Activated gamma-delta T cell treated with Interleukin-2 at 50 U/mL for 16 hours (primary cell): ENCODE measurements at regions not wholly inside any gene's neighbourhood (a gene's known extent, or its start where the extent isn't known, plus 50 kb on each side); places are given as distances from the start of the nearest gene placed in this dataset.
A peak's percentile ranks its signal among the peaks of the same experiment; 100 is the strongest.
"Not testable (repeated sequence)": the region's sequence is repeated elsewhere in the genome, so short reads cannot be mapped to it uniquely, and the experiment has no call there.

ENCODE experiments used
- DNase-seq: peaks from one replicate; pipeline ENCODE4 v3.0.0-alpha.2; 2020

GRCh38 chr16:52234626-52235025 lies 312.3 kb downstream of the TOX3 start:
- no peak for DNase-seq

GRCh38 chr16:52229471-52229870 lies 317.5 kb downstream of the TOX3 start:
- no peak for DNase-seq

- no peak for DNase-seq
Measured at GRCh38 chr16:52227851-52228250, 319.1 kb downstream of the TOX3 start.

GRCh38 chr16:52212841-52213240 lies 334.1 kb downstream of the TOX3 start:
- DNase-seq, result no peak

- DNase-seq, result no peak
Measured at GRCh38 chr16:52209227-52209626, 337.7 kb downstream of the TOX3 start.

- no peak for DNase-seq
Measured at GRCh38 chr16:52203096-52203495, 343.8 kb downstream of the TOX3 start.

- no peak for DNase-seq
Measured at GRCh38 chr16:52193441-52193840, 353.5 kb downstream of the TOX3 start.

- peak; percentile 29 for DNase-seq
Measured at GRCh38 chr16:52191531-52192134, 355.3 kb downstream of the TOX3 start.

GRCh38 chr16:52184336-52184735 lies 362.6 kb downstream of the TOX3 start:
- DNase-seq, result no peak

GRCh38 chr16:52182840-52183239 lies 364.1 kb downstream of the TOX3 start:
- DNase-seq, result no peak

- DNase-seq, result no peak
Measured at GRCh38 chr16:52174168-52174567, 372.8 kb downstream of the TOX3 start.

- DNase-seq, result no peak
Measured at GRCh38 chr16:52171481-52171880, 375.5 kb downstream of the TOX3 start.

- DNase-seq, result no peak
Measured at GRCh38 chr16:52167328-52167727, 379.6 kb downstream of the TOX3 start.

- DNase-seq, result no peak
Measured at GRCh38 chr16:52165961-52166360, 381.0 kb downstream of the TOX3 start.

- DNase-seq, result no peak
Measured at GRCh38 chr16:52149003-52149402, 397.9 kb downstream of the TOX3 start.

GRCh38 chr16:52141871-52142270 lies 405.1 kb downstream of the TOX3 start:
- DNase-seq, result no peak

GRCh38 chr16:52128361-52128760 lies 418.6 kb downstream of the TOX3 start:
- no peak for DNase-seq

- no peak for DNase-seq
Measured at GRCh38 chr16:52123842-52124241, 423.1 kb downstream of the TOX3 start.

GRCh38 chr16:52123061-52123839 lies 423.7 kb downstream of the TOX3 start:
- DNase-seq, result no peak

GRCh38 chr16:52117171-52117570 lies 429.8 kb downstream of the TOX3 start:
- DNase-seq, result no peak

- no peak for DNase-seq
Measured at GRCh38 chr16:52114379-52114778, 432.6 kb downstream of the TOX3 start.

GRCh38 chr16:52113533-52114183 lies 433.3 kb downstream of the TOX3 start:
- DNase-seq, result no peak

- DNase-seq, result not testable (repeated sequence)
Measured at GRCh38 chr16:52104993-52105392, 441.9 kb downstream of the TOX3 start.

- no peak for DNase-seq
Measured at GRCh38 chr16:52103791-52104190, 443.2 kb downstream of the TOX3 start.
